ENCODE measurements at regions not wholly inside any gene's neighbourhood (a gene's known extent, or its start where the extent isn't known, plus 50 kb on each side); places are given as distances from the start of the nearest gene placed in this dataset.

GRCh38 chr12:93306636-93307035, 71.1 kb upstream of the NUDT4 start:
- H3K4me3 Mint-ChIP-seq, result no peak overlapping the region
- H3K9me3 Mint-ChIP-seq, result peaks cover 6 to 21% (median 13%) of the 10 kb centered on the region in 9 donors
- peaks cover 0 to 12% (median 10%) of the 10 kb centered on the region in 3 donors for H3K36me3 Mint-ChIP-seq
- ATAC-seq (no peak), DNase-seq (no peak)
- peaks cover 0 to 6% (median 0%) of the 10 kb centered on the region in 4 donors for H3K4me1 Mint-ChIP-seq
- H3K27ac Mint-ChIP-seq, result no peak overlapping the region
- POLR2A ChIA-PET, result no interaction called here
- H3K27me3 Mint-ChIP-seq, result peaks cover 0 to 6% (median 0%) of the 10 kb centered on the region in 5 donors

- Mint-ChIP-seq H3K9me3 (peaks cover 6 to 21% (median 13%) of the 10 kb centered on the region in 9 donors), H3K36me3 (peaks cover 0 to 12% (median 10%) of the 10 kb centered on the region in 3 donors), H3K27me3 (peaks cover 0 to 6% (median 0%) of the 10 kb centered on the region in 5 donors), H3K4me3 (no peak overlapping the region), H3K4me1 (no peaks in the 10 kb centered on the region), H3K27ac (no peak overlapping the region)
- POLR2A ChIA-PET, result no interaction called here
- ATAC-seq (no peak), DNase-seq (no peak)
Measured at GRCh38 chr12:93308281-93308680, 69.4 kb upstream of the NUDT4 start.

- no peaks in the 10 kb centered on the region for H3K27me3 Mint-ChIP-seq
- DNase-seq, result no peak
- POLR2A ChIA-PET, result no interaction called here
- H3K27ac Mint-ChIP-seq, result peak overlapping the region in 1 of 10 donors; percentile 37
- H3K9me3 Mint-ChIP-seq, result peaks cover 0 to 4% (median under 1%) of the 10 kb centered on the region in 9 donors
- peaks cover 0 to 2% (median 0%) of the 10 kb centered on the region in 4 donors for H3K4me1 Mint-ChIP-seq
- ATAC-seq, result no peak
- no peak overlapping the region for H3K4me3 Mint-ChIP-seq
- H3K36me3 Mint-ChIP-seq, result peaks cover 0 to under 1% (median under 1%) of the 10 kb centered on the region in 3 donors
Measured at GRCh38 chr12:93311827-93312226, 65.9 kb upstream of the NUDT4 start.

- Mint-ChIP-seq H3K27ac (no peak overlapping the region), H3K36me3 (no peaks in the 10 kb centered on the region), H3K4me1 (peaks cover 4 to 6% (median 5%) of the 10 kb centered on the region in 4 donors), H3K4me3 (no peak overlapping the region), H3K27me3 (no peaks in the 10 kb centered on the region), H3K9me3 (no peaks in the 10 kb centered on the region)
- DNase-seq (no peak), ATAC-seq (no peak)
- POLR2A ChIA-PET, result no interaction called here
Measured at GRCh38 chr12:93314177-93314497, 63.6 kb upstream of the NUDT4 start.

- Mint-ChIP-seq H3K27me3 (no peaks in the 10 kb centered on the region), H3K4me1 (peaks cover 4 to 6% (median 5%) of the 10 kb centered on the region in 4 donors), H3K27ac (no peak overlapping the region), H3K9me3 (no peaks in the 10 kb centered on the region), H3K36me3 (no peaks in the 10 kb centered on the region), H3K4me3 (no peak overlapping the region)
- DNase-seq (no peak), ATAC-seq (no peak)
- POLR2A ChIA-PET, result no interaction called here
Measured at GRCh38 chr12:93315385-93315906, 62.3 kb upstream of the NUDT4 start.

- ATAC-seq (no peak), DNase-seq (no peak)
- Mint-ChIP-seq H3K36me3 (no peaks in the 10 kb centered on the region), H3K27me3 (no peaks in the 10 kb centered on the region), H3K9me3 (no peaks in the 10 kb centered on the region), H3K27ac (peak overlapping the region in 2 of 10 donors; percentile 31 to 60), H3K4me3 (no peak overlapping the region), H3K4me1 (peaks cover 4 to 6% (median 5%) of the 10 kb centered on the region in 4 donors)
- POLR2A ChIA-PET, result no interaction called here
Measured at GRCh38 chr12:93315907-93316622, 61.7 kb upstream of the NUDT4 start.

- H3K27ac Mint-ChIP-seq, result peak overlapping the region in 1 of 10 donors; percentile 24
- H3K4me3 Mint-ChIP-seq, result no peak overlapping the region
- DNase-seq (no peak), ATAC-seq (no peak)
- H3K36me3 Mint-ChIP-seq, result no peaks in the 10 kb centered on the region
- H3K4me1 Mint-ChIP-seq, result peaks cover 4 to 6% (median 5%) of the 10 kb centered on the region in 4 donors
- POLR2A ChIA-PET, result no interaction called here
- no peaks in the 10 kb centered on the region for H3K9me3 Mint-ChIP-seq
- H3K27me3 Mint-ChIP-seq, result no peaks in the 10 kb centered on the region
Measured at GRCh38 chr12:93316623-93316971, 61.1 kb upstream of the NUDT4 start.

GRCh38 chr12:93317227-93317626, 60.5 kb upstream of the NUDT4 start:
- DNase-seq, result no peak
- H3K27ac Mint-ChIP-seq, result peak overlapping the region in 1 of 10 donors; percentile 83
- ATAC-seq, result no peak
- no peaks in the 10 kb centered on the region for H3K9me3 Mint-ChIP-seq
- H3K27me3 Mint-ChIP-seq, result no peaks in the 10 kb centered on the region
- H3K36me3 Mint-ChIP-seq, result no peaks in the 10 kb centered on the region
- H3K4me1 Mint-ChIP-seq, result peaks cover 4 to 6% (median 5%) of the 10 kb centered on the region in 4 donors
- POLR2A ChIA-PET, result no interaction called here
- no peak overlapping the region for H3K4me3 Mint-ChIP-seq

GRCh38 chr12:93318720-93319522, 58.8 kb upstream of the NUDT4 start:
- Mint-ChIP-seq H3K36me3 (no peaks in the 10 kb centered on the region), H3K27ac (no peak overlapping the region), H3K27me3 (no peaks in the 10 kb centered on the region), H3K4me3 (no peak overlapping the region), H3K9me3 (no peaks in the 10 kb centered on the region), H3K4me1 (peaks cover 4 to 6% (median 5%) of the 10 kb centered on the region in 4 donors)
- no peak for ATAC-seq
- POLR2A ChIA-PET, result no interaction called here
- DNase-seq, result no peak

- Mint-ChIP-seq H3K9me3 (no peaks in the 10 kb centered on the region), H3K36me3 (no peaks in the 10 kb centered on the region), H3K27me3 (no peaks in the 10 kb centered on the region), H3K27ac (no peak overlapping the region), H3K4me3 (no peak overlapping the region), H3K4me1 (peaks cover 4 to 6% (median 5%) of the 10 kb centered on the region in 4 donors)
- ATAC-seq (no peak), DNase-seq (no peak)
- POLR2A ChIA-PET, result no interaction called here
Measured at GRCh38 chr12:93319523-93320050, 58.1 kb upstream of the NUDT4 start.

GRCh38 chr12:93322784-93323183, 54.9 kb upstream of the NUDT4 start:
- Mint-ChIP-seq H3K27me3 (no peaks in the 10 kb centered on the region), H3K4me3 (no peak overlapping the region), H3K4me1 (no peaks in the 10 kb centered on the region), H3K36me3 (no peaks in the 10 kb centered on the region), H3K27ac (no peak overlapping the region), H3K9me3 (no peaks in the 10 kb centered on the region)
- DNase-seq (no peak), ATAC-seq (no peak)
- POLR2A ChIA-PET, result interaction anchor here (0.6 to 0.7 kb wide), 2 partner anchors 26 to 1317 kb away, joined by 3 to 5 read pairs; no protein-coding TSS in a partner anchor

- Mint-ChIP-seq H3K4me1 (no peaks in the 10 kb centered on the region), H3K27ac (peak overlapping the region in 1 of 10 donors; percentile 13), H3K36me3 (no peaks in the 10 kb centered on the region), H3K4me3 (no peak overlapping the region), H3K27me3 (no peaks in the 10 kb centered on the region), H3K9me3 (no peaks in the 10 kb centered on the region)
- POLR2A ChIA-PET, result no interaction called here
- ATAC-seq (no peak), DNase-seq (no peak)
Measured at GRCh38 chr12:93323625-93324329, 53.9 kb upstream of the NUDT4 start.

- Mint-ChIP-seq H3K27ac (no peak overlapping the region), H3K9me3 (no peaks in the 10 kb centered on the region), H3K36me3 (no peaks in the 10 kb centered on the region), H3K4me3 (no peak overlapping the region), H3K27me3 (no peaks in the 10 kb centered on the region), H3K4me1 (no peaks in the 10 kb centered on the region)
- DNase-seq (no peak), ATAC-seq (no peak)
- POLR2A ChIA-PET, result no interaction called here
Measured at GRCh38 chr12:93325855-93326254, 51.9 kb upstream of the NUDT4 start.
